ENCODE measurements at regions not wholly inside any gene's neighbourhood (a gene's known extent, or its start where the extent isn't known, plus 50 kb on each side); places are given as distances from the start of the nearest gene placed in this dataset.

GRCh38 chr10:33052915-33053810 lies 95.1 kb upstream of the ITGB1 start:
- peaks cover 0 to 5% (median 0%) of the 10 kb centered on the region in 3 donors for H3K9me3 ChIP-seq (ENCODE audit: control extremely low read depth in 1 of 3, control insufficient read depth in 2 of 3, insufficient read depth in 1 of 3, low read length in 2 of 3)
- H3K79me2 ChIP-seq (ENCODE audit: control insufficient read depth, insufficient read depth, low read length), result no peaks in the 10 kb centered on the region
- no peak for ATAC-seq (ENCODE audit: low read depth)
- ChIA-PET CTCF (no interaction called here), POLR2A (no interaction called here)
- no peak overlapping the region for H2AFZ ChIP-seq (ENCODE audit: insufficient read depth, low read depth, low read length, poor library complexity, severe bottlenecking)
- H3K9ac ChIP-seq (ENCODE audit: low read length), result no peak overlapping the region
- DNase-seq, result no peak
- peaks cover 3% of the 10 kb centered on the region for H3K4me1 Mint-ChIP-seq
- no peak overlapping the region for H3K4me3 Mint-ChIP-seq
- intact Hi-C loops (cut with micrococcal nuclease), result no loop called here
- H3K27ac Mint-ChIP-seq, result no peak overlapping the region
- no peaks in the 10 kb centered on the region for H3K9me3 Mint-ChIP-seq (ENCODE audit: insufficient read depth)
- no peak overlapping the region for H3K4me2 ChIP-seq (replicated peaks; ENCODE audit: low read depth, low read length, poor library complexity, severe bottlenecking)
- 95% methylated on average over 5 of the region's 9 CpGs for WGBS (ENCODE audit: insufficient coverage)
- peaks cover 9% of the 10 kb centered on the region for H3K27me3 Mint-ChIP-seq
- no peaks in the 10 kb centered on the region for H3K36me3 ChIP-seq (replicated peaks in 1 of 2; ENCODE audit: control extremely low read depth in 1 of 2, control insufficient read depth in 1 of 2, extremely low read depth in 1 of 2, insufficient read depth in 2 of 2, low read length in 1 of 2)
- H4K20me1 ChIP-seq (ENCODE audit: control insufficient read depth, insufficient read depth, low read length, poor library complexity, severe bottlenecking), result no peaks in the 10 kb centered on the region
- H3K27me3 ChIP-seq (replicated peaks in 1 of 4; ENCODE audit: control extremely low read depth in 1 of 4, control insufficient read depth in 3 of 4, insufficient read depth in 4 of 4, low read length in 3 of 4), result no peaks in the 10 kb centered on the region
- H3K4me1 ChIP-seq (ENCODE audit: control insufficient read depth in 2 of 2, insufficient read depth in 2 of 2, low read length in 2 of 2), result no peaks in the 10 kb centered on the region
- H3K4me3 ChIP-seq (ENCODE audit: control extremely low read depth in 1 of 5, extremely low read depth in 1 of 5, insufficient read depth in 1 of 5, low read depth in 2 of 5, low read length in 4 of 5), result no peak overlapping the region
- TF ChIP-seq CTCF (IDR thresholded peaks at IDR 0.05), result no peak
- no peak overlapping the region for H3K27ac ChIP-seq (ENCODE audit: low read length in 2 of 2)

GRCh38 chr10:33052263-33052875 lies 94.3 kb upstream of the ITGB1 start:
- H2AFZ ChIP-seq (ENCODE audit: insufficient read depth, low read depth, low read length, poor library complexity, severe bottlenecking), result no peak overlapping the region
- CTCF ChIA-PET, result no interaction called here
- H3K4me3 ChIP-seq (ENCODE audit: control extremely low read depth in 1 of 5, extremely low read depth in 1 of 5, insufficient read depth in 1 of 5, low read depth in 2 of 5, low read length in 4 of 5), result no peak overlapping the region
- no peaks in the 10 kb centered on the region for H3K36me3 ChIP-seq (replicated peaks in 1 of 2; ENCODE audit: control extremely low read depth in 1 of 2, control insufficient read depth in 1 of 2, extremely low read depth in 1 of 2, insufficient read depth in 2 of 2, low read length in 1 of 2)
- no peak for TF ChIP-seq EZH2 (IDR thresholded peaks at IDR 0.05; ENCODE audit: borderline replicate concordance, insufficient read depth, low read depth, low read length, poor library complexity, severe bottlenecking)
- no peak for TF ChIP-seq CTCF (IDR thresholded peaks at IDR 0.05)
- no peak for DNase-seq
- H3K27me3 ChIP-seq (replicated peaks in 1 of 4; ENCODE audit: control extremely low read depth in 1 of 4, control insufficient read depth in 3 of 4, insufficient read depth in 4 of 4, low read length in 3 of 4), result no peaks in the 10 kb centered on the region
- H3K9ac ChIP-seq (ENCODE audit: low read length), result no peak overlapping the region
- H3K4me1 ChIP-seq (ENCODE audit: control insufficient read depth in 2 of 2, insufficient read depth in 2 of 2, low read length in 2 of 2), result no peaks in the 10 kb centered on the region
- WGBS (ENCODE audit: insufficient coverage), result 100% methylated on average over 4 of the region's 7 CpGs
- H3K27ac Mint-ChIP-seq, result no peak overlapping the region
- no peaks in the 10 kb centered on the region for H3K79me2 ChIP-seq (ENCODE audit: control insufficient read depth, insufficient read depth, low read length)
- no peak overlapping the region for H3K4me3 Mint-ChIP-seq
- H4K20me1 ChIP-seq (ENCODE audit: control insufficient read depth, insufficient read depth, low read length, poor library complexity, severe bottlenecking), result no peaks in the 10 kb centered on the region
- ATAC-seq (ENCODE audit: low read depth), result no peak
- H3K4me1 Mint-ChIP-seq, result peaks cover 3% of the 10 kb centered on the region
- POLR2A ChIA-PET, result no interaction called here
- H3K9me3 Mint-ChIP-seq (ENCODE audit: insufficient read depth), result no peaks in the 10 kb centered on the region
- peaks cover 9% of the 10 kb centered on the region for H3K27me3 Mint-ChIP-seq
- H3K4me2 ChIP-seq (replicated peaks; ENCODE audit: low read depth, low read length, poor library complexity, severe bottlenecking), result no peak overlapping the region
- H3K27ac ChIP-seq (ENCODE audit: low read length in 2 of 2), result no peak overlapping the region
- peaks cover 0 to 5% (median 0%) of the 10 kb centered on the region in 3 donors for H3K9me3 ChIP-seq (ENCODE audit: control extremely low read depth in 1 of 3, control insufficient read depth in 2 of 3, insufficient read depth in 1 of 3, low read length in 2 of 3)
- intact Hi-C loops (cut with micrococcal nuclease), result no loop called here

All from B cell (primary cell).